Middle frontal gyrus (tissue), 1 donor: ENCODE measurements at regions not wholly inside any gene's neighbourhood (a gene's known extent, or its start where the extent isn't known, plus 50 kb on each side); places are given as distances from the start of the nearest gene placed in this dataset.
"Not testable (repeated sequence)": the region's sequence is repeated elsewhere in the genome, so short reads cannot be mapped to it uniquely, and the experiment has no call there.

Experiments
- DNase-seq: peaks from one replicate; pipeline ENCODE4 v3.0.0-alpha.2; 2015; ENCODE audit warnings: low spot score; ENCODE audit errors: extremely low spot score

- no peak for DNase-seq
These were observed 196.7 kb upstream of the CDH4 start for GRCh38 chr20:61055180-61056010.

GRCh38 chr20:61056116-61056515 is 195.9 kb upstream of the CDH4 start:
- DNase-seq: no peak

- no peak for DNase-seq
These were observed 195.2 kb upstream of the CDH4 start for GRCh38 chr20:61056627-61057442.

GRCh38 chr20:61057443-61058121 is 194.5 kb upstream of the CDH4 start:
- no peak for DNase-seq

GRCh38 chr20:61061981-61062380 is 190.1 kb upstream of the CDH4 start:
- no peak for DNase-seq

GRCh38 chr20:61065853-61066252 is 186.2 kb upstream of the CDH4 start:
- no peak for DNase-seq

GRCh38 chr20:61066526-61066925 is 185.5 kb upstream of the CDH4 start:
- DNase-seq: no peak

GRCh38 chr20:61067221-61067620 is 184.8 kb upstream of the CDH4 start:
- DNase-seq: no peak

- DNase-seq: no peak
These were observed 179.7 kb upstream of the CDH4 start for GRCh38 chr20:61072398-61072797.

GRCh38 chr20:61073376-61073775 is 178.7 kb upstream of the CDH4 start:
- no peak for DNase-seq

- no peak for DNase-seq
These were observed 169.3 kb upstream of the CDH4 start for GRCh38 chr20:61082720-61083119.

GRCh38 chr20:61083431-61083830 is 168.6 kb upstream of the CDH4 start:
- DNase-seq: no peak

GRCh38 chr20:61086031-61086430 is 166.0 kb upstream of the CDH4 start:
- DNase-seq: no peak

GRCh38 chr20:61090541-61090940 is 161.5 kb upstream of the CDH4 start:
- no peak for DNase-seq

- DNase-seq: no peak
These were observed 159.8 kb upstream of the CDH4 start for GRCh38 chr20:61092251-61092650.

- no peak for DNase-seq
These were observed 157.5 kb upstream of the CDH4 start for GRCh38 chr20:61094581-61094980.

GRCh38 chr20:61096463-61096862 is 155.6 kb upstream of the CDH4 start:
- DNase-seq: no peak

GRCh38 chr20:61099806-61100205 is 152.3 kb upstream of the CDH4 start:
- DNase-seq: no peak

GRCh38 chr20:61100489-61100888 is 151.6 kb upstream of the CDH4 start:
- DNase-seq: no peak

GRCh38 chr20:61101321-61101720 is 150.7 kb upstream of the CDH4 start:
- DNase-seq: not testable (repeated sequence)

GRCh38 chr20:61104232-61104631 is 147.8 kb upstream of the CDH4 start:
- no peak for DNase-seq

- no peak for DNase-seq
These were observed 146.7 kb upstream of the CDH4 start for GRCh38 chr20:61105395-61105794.
